ENCODE measurements at regions not wholly inside any gene's neighbourhood (a gene's known extent, or its start where the extent isn't known, plus 50 kb on each side); places are given as distances from the start of the nearest gene placed in this dataset.

DNA sequence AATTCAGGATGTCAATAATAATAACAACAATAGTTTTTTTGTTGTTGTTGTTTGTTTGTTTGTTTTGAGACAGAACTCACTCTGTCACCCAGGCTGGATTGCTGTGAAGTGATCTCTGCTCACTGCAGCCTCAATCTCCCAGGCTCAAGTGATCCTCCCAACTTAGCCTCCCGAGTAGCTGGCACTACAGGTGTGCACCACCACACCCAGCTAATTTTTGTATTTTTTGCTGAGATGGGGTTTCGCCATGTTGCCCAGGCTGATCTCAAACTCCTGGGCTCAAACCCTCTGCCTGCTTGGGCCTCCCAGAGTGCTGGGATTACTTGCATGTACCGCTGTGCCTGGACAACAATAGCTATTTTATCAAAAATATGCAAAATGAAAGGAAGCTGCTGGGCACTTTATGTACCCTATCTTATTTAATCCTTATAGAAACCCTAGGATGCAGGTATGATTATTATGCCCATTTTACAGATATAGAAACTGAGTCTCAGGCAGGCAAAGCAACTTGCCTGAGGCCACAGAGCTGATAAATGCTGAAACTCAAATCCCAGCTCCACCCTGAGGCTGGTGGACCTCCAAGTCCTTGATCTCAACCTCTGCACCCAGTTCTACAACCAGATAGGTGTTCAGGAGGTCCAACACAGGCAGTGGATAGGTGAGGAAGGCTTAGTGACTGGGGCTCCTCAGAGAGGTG, 57.4 kb upstream of the CTPS1 start:
- Mint-ChIP-seq H3K27me3 (ENCODE audit: low read depth) (no peaks in the 10 kb centered on the region), H3K9me3 (ENCODE audit: low read depth) (no peaks in the 10 kb centered on the region), H3K27ac (ENCODE audit: unreplicated experiment) (no peak overlapping the region), H3K4me3 (ENCODE audit: unreplicated experiment) (no peak overlapping the region), H3K36me3 (ENCODE audit: low read depth) (no peaks in the 10 kb centered on the region), H3K4me1 (ENCODE audit: low read depth) (no peaks in the 10 kb centered on the region)
- TF ChIP-seq, protein P1, sequence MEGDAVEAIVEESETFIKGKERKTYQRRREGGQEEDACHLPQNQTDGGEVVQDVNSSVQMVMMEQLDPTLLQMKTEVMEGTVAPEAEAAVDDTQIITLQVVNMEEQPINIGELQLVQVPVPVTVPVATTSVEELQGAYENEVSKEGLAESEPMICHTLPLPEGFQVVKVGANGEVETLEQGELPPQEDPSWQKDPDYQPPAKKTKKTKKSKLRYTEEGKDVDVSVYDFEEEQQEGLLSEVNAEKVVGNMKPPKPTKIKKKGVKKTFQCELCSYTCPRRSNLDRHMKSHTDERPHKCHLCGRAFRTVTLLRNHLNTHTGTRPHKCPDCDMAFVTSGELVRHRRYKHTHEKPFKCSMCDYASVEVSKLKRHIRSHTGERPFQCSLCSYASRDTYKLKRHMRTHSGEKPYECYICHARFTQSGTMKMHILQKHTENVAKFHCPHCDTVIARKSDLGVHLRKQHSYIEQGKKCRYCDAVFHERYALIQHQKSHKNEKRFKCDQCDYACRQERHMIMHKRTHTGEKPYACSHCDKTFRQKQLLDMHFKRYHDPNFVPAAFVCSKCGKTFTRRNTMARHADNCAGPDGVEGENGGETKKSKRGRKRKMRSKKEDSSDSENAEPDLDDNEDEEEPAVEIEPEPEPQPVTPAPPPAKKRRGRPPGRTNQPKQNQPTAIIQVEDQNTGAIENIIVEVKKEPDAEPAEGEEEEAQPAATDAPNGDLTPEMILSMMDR (IDR thresholded peaks at IDR 0.05), result no peak
- no peak for DNase-seq (ENCODE audit: low spot score)

DNA sequence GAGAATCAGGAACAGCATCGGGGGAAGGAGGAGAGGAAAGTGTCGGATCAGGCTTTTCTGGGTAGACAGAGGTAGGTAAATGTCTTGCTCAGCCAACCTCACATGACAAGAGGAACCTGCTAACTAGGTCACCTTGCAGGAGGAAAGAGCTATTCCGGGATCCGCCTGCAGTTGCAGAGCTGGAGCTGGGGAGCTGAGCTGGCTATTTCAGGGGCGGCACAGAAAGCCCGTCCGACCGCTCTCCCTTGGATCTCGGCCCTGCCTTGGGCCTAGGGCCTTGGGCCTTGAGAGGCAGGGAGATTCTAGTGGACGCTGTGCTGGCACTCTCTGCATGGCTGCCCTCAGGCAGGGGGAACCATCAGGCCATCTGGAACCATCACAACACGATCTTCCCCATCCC, 56.5 kb upstream of the CTPS1 start:
- Mint-ChIP-seq H3K9me3 (ENCODE audit: low read depth) (no peaks in the 10 kb centered on the region), H3K27me3 (ENCODE audit: low read depth) (no peaks in the 10 kb centered on the region), H3K4me3 (ENCODE audit: unreplicated experiment) (no peak overlapping the region), H3K27ac (ENCODE audit: unreplicated experiment) (no peak overlapping the region), H3K4me1 (ENCODE audit: low read depth) (no peaks in the 10 kb centered on the region), H3K36me3 (ENCODE audit: low read depth) (no peaks in the 10 kb centered on the region)
- TF ChIP-seq, protein P1 (IDR thresholded peaks at IDR 0.05), result no peak
- no peak for DNase-seq (ENCODE audit: low spot score)

DNA sequence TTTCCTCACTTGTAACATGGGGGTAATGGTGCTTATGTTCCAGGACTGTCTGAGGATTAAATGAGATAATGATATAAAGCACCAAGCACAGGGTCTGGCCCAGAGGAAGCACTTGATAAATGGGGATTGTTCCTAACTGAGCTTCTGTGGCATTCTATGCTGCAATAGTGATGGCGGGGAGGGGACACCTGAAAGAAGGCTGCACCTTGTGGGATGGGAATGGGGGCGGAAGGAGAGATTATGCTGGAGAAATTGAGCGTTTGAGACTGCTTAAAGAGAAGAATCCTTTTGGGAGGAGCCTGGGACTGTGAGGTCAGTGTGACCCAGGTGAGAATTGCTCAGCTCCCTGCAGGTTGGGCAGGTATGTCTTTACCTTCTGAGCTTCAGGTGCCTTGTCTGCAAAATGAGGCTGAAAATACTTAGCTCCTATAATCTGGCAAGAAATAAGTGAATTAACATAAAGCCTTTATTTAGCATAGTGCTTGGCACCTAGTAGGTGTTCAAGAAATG, 55.9 kb upstream of the CTPS1 start:
- TF ChIP-seq, protein P1 (IDR thresholded peaks at IDR 0.05), result no peak
- Mint-ChIP-seq H3K27me3 (ENCODE audit: low read depth) (no peaks in the 10 kb centered on the region), H3K36me3 (ENCODE audit: low read depth) (no peaks in the 10 kb centered on the region), H3K27ac (ENCODE audit: unreplicated experiment) (no peak overlapping the region), H3K9me3 (ENCODE audit: low read depth) (no peaks in the 10 kb centered on the region), H3K4me3 (ENCODE audit: unreplicated experiment) (no peak overlapping the region), H3K4me1 (ENCODE audit: low read depth) (no peaks in the 10 kb centered on the region)
- no peak for DNase-seq (ENCODE audit: low spot score)

DNA sequence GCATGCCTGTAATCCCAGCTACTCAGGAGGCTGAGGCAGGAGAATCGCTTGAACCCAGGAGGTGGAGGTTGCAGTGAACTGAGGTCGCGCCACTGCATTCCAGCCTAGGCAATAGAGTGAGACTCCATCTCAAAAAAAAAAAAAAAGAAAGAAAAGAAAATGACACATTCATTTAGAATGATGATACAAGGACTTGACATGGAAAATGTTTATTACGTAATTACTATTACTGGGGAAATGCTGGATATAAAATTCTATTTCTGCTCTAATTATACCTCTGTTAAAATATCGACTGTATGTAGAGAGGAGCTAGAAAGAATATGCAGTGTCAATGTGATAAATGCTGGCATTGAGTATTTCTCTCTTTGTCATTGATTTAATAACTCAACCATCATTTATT, 54.7 kb upstream of the CTPS1 start:
- TF ChIP-seq, protein P1 (IDR thresholded peaks at IDR 0.05), result no peak
- H3K4me3 Mint-ChIP-seq (ENCODE audit: unreplicated experiment), result no peak overlapping the region
- no peaks in the 10 kb centered on the region for H3K9me3 Mint-ChIP-seq (ENCODE audit: low read depth)
- no peak overlapping the region for H3K27ac Mint-ChIP-seq (ENCODE audit: unreplicated experiment)
- DNase-seq (ENCODE audit: low spot score), result no peak
- H3K27me3 Mint-ChIP-seq (ENCODE audit: low read depth), result no peaks in the 10 kb centered on the region
- no peaks in the 10 kb centered on the region for H3K36me3 Mint-ChIP-seq (ENCODE audit: low read depth)
- no peaks in the 10 kb centered on the region for H3K4me1 Mint-ChIP-seq (ENCODE audit: low read depth)

DNA sequence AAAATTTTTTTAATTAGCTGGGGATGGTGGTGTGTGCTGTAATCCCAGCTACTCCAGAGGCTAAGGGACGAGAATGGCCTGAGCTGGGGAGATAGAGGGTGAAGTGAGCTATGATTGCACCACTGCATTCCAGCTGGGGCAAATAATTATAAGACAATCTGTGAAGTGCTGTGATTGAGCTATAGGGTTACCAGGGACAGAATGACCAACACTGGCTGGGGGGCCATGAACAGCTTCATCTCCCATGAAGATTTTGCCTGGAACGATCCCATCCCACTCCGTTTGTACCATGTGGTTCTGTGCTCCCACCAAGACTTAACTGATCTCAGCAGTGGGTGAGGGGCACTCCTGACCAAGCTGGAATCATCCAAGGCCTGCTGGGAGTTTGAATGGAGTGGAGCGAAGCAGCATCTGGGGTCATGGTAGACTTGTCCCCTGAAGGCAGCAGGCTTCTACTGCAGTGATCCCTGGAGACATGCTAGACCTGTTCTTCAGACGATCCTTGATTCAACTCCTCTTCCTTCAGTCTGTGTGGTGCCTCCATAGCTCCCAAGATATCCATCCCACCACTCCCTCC, 53.6 kb upstream of the CTPS1 start:
- Mint-ChIP-seq H3K27me3 (ENCODE audit: low read depth) (no peaks in the 10 kb centered on the region), H3K4me1 (ENCODE audit: low read depth) (no peaks in the 10 kb centered on the region)

More for the DNA sequence above, 53.6 kb upstream of the CTPS1 start:
- Mint-ChIP-seq H3K27ac (ENCODE audit: unreplicated experiment) (no peak overlapping the region), H3K9me3 (ENCODE audit: low read depth) (no peaks in the 10 kb centered on the region), H3K4me3 (ENCODE audit: unreplicated experiment) (no peak overlapping the region), H3K36me3 (ENCODE audit: low read depth) (no peaks in the 10 kb centered on the region)
- DNase-seq (ENCODE audit: low spot score), result no peak
- TF ChIP-seq, protein P1 (IDR thresholded peaks at IDR 0.05), result no peak
